Dermis blood vessel endothelial cell (primary cell): ENCODE measurements at regions not wholly inside any gene's neighbourhood (a gene's known extent, or its start where the extent isn't known, plus 50 kb on each side); places are given as distances from the start of the nearest gene placed in this dataset.

Experiments used
- DNase-seq: peaks from one replicate; pipeline ENCODE4 v3.0.0; 2010

GRCh38 chr2:133948610-133949290, 305.1 kb upstream of the MGAT5 start:
- DNase-seq, result no peak

- no peak for DNase-seq
These were observed 304.3 kb upstream of the MGAT5 start for GRCh38 chr2:133949595-133949994.

GRCh38 chr2:133951209-133951608, 302.7 kb upstream of the MGAT5 start:
- no peak for DNase-seq

GRCh38 chr2:133952420-133952819, 301.5 kb upstream of the MGAT5 start:
- no peak for DNase-seq

GRCh38 chr2:133952896-133953295, 301.0 kb upstream of the MGAT5 start:
- no peak for DNase-seq

- no peak for DNase-seq
These were observed 300.3 kb upstream of the MGAT5 start for GRCh38 chr2:133953524-133953923.

- no peak for DNase-seq
These were observed 299.2 kb upstream of the MGAT5 start for GRCh38 chr2:133954636-133955035.

GRCh38 chr2:133955169-133955568, 298.7 kb upstream of the MGAT5 start:
- no peak for DNase-seq

GRCh38 chr2:133956434-133956935, 297.4 kb upstream of the MGAT5 start:
- DNase-seq, result no peak

- DNase-seq, result no peak
These were observed 296.0 kb upstream of the MGAT5 start for GRCh38 chr2:133957724-133958480.

GRCh38 chr2:133959066-133959465, 294.8 kb upstream of the MGAT5 start:
- no peak for DNase-seq

- no peak for DNase-seq
These were observed 287.1 kb upstream of the MGAT5 start for GRCh38 chr2:133966720-133967304.

- no peak for DNase-seq
These were observed 286.5 kb upstream of the MGAT5 start for GRCh38 chr2:133967326-133967725.

GRCh38 chr2:133968446-133968845, 285.4 kb upstream of the MGAT5 start:
- DNase-seq, result no peak

- no peak for DNase-seq
These were observed 283.2 kb upstream of the MGAT5 start for GRCh38 chr2:133970641-133971040.

GRCh38 chr2:133972297-133972696, 281.6 kb upstream of the MGAT5 start:
- DNase-seq, result no peak

- DNase-seq, result no peak
These were observed 281.1 kb upstream of the MGAT5 start for GRCh38 chr2:133972786-133973185.

- DNase-seq, result no peak
These were observed 279.5 kb upstream of the MGAT5 start for GRCh38 chr2:133974353-133974752.

- DNase-seq, result no peak
These were observed 278.7 kb upstream of the MGAT5 start for GRCh38 chr2:133975135-133975534.

- no peak for DNase-seq
These were observed 278.0 kb upstream of the MGAT5 start for GRCh38 chr2:133975676-133976428.

- DNase-seq, result no peak
These were observed 277.2 kb upstream of the MGAT5 start for GRCh38 chr2:133976659-133977058.

- no peak for DNase-seq
These were observed 276.5 kb upstream of the MGAT5 start for GRCh38 chr2:133977405-133977804.

GRCh38 chr2:133982256-133982655, 271.6 kb upstream of the MGAT5 start:
- no peak for DNase-seq
